GM19240 (cell line): ENCODE measurements at regions not wholly inside any gene's neighbourhood (a gene's known extent, or its start where the extent isn't known, plus 50 kb on each side); places are given as distances from the start of the nearest gene placed in this dataset.
"Not testable (repeated sequence)": the region's sequence is repeated elsewhere in the genome, so short reads cannot be mapped to it uniquely, and the experiment has no call there.

Source experiments
- DNase-seq: peaks from one replicate; pipeline ENCODE4 v3.0.0; 2011; ENCODE audit warnings: low spot score; ENCODE audit not compliant: insufficient read length

DNA sequence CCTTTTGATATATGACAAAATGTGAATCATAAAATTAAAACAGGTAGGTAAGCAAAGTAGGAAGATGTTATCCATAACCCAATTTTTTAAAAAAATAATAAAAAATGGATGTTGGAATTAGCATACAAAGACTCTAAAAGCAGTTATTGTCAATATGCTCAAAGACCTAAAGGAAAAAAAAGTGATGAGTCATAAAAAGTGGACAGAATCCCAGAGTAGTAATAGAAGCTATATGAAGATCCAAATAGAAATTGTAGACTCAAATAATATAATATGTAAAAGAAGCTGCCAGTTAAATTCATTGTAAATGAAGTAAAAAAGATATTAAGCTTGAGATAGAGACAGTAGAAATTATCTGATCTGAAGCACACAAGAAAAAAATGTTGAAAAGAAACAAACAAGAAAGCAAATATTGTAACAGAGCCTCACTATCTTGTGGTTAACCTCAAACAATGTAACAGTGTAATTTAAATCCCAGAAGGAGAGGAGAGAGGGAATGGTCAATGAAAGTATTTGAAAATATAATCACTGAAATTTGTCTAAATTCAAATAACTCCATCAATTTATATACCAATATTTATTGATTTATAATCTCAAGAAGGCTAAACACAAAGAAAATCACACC lies 773.4 kb upstream of the RAG2 start:
- DNase-seq, result no peak

DNA sequence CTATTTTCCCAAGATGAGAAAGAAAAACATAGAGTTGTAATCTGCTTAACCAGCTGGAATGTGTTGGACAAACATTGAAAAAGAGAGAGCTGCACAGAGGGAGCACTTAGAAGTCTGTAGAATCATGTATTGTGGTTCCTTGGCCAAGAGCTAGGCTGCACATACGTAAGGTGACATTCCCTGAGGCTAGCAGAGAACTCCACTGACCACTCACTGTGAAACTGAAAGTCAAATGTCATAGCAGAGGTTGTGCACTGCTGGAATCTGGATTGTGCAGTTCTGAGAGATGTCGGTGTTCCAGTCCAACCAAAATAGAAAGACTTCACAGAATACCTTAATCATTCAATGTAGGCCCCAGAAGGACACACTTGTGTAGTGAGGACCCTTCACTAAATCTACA lies 772.8 kb upstream of the RAG2 start:
- no peak for DNase-seq

DNA sequence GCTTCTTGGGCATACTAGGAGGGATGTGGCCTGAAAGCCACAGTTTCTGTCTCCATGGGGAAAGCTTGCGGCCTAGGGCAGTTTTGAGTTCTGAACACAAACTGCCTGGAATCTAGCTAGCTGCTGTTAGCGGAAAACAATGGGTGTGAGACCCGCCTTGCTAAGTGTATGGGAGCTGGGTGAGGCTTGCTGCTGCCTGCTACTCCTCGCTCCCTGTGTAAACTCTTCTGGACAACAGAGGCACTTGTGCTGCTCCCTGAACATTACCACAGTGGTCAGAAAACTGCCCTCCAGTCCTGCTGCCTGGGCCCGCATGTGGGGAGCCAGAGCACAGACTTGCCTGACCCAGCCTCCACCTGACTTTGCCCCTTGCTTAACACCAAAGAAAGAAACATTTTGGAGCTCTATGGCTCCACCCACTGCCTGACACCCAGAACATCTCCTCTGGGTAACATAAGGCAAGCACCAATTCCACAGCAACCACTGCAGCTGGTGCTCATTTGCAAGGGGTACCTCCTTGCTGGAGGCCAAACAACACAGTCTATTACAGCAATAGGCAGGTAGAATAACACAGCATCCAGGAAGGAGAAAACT lies 766.3 kb upstream of the RAG2 start:
- no peak for DNase-seq

- DNase-seq, result no peak
Measured at GRCh38 chr11:37353192-37353591, 755.2 kb upstream of the RAG2 start.

DNA sequence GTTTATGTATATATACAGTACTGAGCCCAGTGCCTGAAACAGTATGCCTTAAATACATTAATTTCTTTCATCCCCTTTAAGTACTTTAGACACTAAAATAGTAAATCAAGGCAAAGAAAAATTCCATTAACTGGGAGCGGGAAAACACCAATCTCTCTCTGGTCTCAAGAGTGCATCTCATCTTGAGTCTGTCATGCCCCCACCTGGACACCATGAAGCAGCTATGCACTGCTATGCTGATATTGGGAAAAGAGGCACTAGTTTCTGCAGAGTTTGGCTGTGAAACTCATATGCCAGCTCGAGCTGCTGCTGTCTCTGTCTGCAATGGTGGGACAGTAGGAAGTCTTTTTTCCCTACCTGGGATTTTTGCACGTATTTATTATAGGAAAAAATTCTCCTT lies 754.4 kb upstream of the RAG2 start:
- no peak for DNase-seq

GRCh38 chr11:37343290-37343689 lies 745.3 kb upstream of the RAG2 start:
- DNase-seq, result no peak

GRCh38 chr11:37336401-37336800 lies 738.4 kb upstream of the RAG2 start:
- DNase-seq, result no peak

DNA sequence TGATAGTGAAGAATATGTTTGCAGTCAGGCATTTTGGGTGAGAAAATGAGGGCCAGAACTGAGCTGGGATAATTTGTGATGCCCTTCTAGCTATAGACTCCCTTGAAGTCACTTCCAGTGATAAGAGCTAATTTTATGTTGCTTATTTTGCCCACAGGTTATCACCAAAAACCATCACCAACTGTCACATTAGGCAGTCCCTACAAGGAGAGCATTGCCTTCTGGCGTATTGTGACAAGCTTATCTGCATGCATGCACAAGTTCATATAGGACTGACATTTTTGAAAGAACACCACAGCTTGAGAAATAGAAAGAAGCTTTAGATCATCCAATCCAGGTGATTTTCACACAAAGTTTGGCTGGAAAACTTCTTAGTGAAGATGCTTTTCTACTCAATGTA lies 735.3 kb upstream of the RAG2 start:
- no peak for DNase-seq

DNA sequence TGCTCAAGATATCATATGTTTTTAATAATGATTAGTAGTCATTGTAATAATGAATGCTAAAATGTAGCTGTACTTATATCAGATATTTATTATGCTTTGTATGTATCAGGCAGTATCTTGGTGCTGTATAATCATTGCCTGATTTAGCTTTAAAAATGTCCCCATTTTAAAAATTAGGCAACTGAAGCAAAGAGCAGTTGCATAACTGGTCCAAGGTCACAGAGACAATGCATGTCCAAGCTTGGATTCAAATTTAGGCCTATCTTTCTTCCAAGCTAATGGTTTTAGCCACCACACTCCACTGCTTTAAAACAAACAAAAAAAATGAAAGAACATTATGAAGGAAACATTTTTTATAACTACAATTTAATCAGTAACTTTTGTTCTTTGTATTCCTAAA lies 725.8 kb upstream of the RAG2 start:
- DNase-seq, result no peak

DNA sequence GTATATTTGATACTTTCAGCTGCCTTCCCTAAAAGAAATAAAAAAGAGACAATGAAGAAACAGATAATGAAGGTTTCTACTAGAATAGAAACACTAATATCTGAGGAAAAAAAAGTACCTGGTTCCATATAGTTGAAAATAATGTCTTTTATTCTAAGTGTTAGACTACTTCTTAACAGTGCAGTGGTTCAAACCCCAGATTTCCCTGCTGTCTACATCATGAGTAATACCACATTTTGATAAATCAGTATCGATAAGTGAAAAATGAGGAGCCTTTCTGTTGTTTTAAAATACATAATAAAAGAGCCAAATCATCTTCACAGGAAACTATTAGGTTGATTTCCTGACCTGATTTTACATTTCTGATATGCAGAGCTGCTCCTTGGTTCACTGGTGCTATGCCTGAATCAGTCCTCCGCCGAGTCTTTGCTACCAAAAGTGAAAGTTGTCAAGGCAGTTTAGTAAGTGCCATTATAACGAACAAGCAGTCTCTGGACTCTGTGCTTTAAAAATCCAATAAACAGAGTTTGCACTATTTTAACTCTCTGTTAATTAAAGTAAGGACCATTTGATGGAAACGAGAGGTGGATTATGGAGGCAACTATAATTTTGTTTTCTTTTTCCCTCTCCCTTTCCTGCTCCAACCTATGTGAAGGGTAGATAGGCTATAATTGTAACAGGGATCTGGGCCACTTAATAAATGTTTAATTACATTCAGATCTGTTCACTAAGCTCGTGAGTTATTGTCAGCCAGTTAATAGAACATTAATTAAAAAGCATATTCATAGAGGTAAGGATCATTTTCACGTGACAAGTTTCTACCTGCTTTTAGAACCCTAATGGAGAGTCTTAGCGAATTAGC lies 724.5 kb upstream of the RAG2 start:
- no peak for DNase-seq

- no peak for DNase-seq
Measured at GRCh38 chr11:37320921-37321320, 722.9 kb upstream of the RAG2 start.

GRCh38 chr11:37317803-37318202 lies 719.8 kb upstream of the RAG2 start:
- DNase-seq, result no peak

DNA sequence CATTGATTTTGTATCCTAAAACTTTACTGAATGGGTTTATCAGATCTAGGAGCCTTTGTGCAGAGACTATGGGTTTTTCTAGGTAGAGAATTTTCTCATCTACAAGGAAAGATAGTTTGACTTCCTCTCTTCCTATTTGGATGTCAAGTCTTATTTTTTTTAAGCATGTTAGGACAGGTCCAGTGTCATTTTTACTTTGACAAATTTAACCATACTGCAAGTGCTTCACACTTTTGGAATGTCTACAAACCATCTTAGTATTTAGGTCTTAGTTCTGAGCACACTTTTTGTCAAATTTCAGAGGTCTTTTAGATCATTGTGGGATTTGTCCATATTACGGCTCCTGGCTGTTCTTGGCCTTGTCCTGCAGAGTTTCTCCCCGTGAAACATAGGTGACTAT lies 715.2 kb upstream of the RAG2 start:
- DNase-seq, result no peak

GRCh38 chr11:37306563-37306962 lies 708.5 kb upstream of the RAG2 start:
- DNase-seq, result no peak

GRCh38 chr11:37301405-37301804 lies 703.4 kb upstream of the RAG2 start:
- not testable (repeated sequence) for DNase-seq

DNA sequence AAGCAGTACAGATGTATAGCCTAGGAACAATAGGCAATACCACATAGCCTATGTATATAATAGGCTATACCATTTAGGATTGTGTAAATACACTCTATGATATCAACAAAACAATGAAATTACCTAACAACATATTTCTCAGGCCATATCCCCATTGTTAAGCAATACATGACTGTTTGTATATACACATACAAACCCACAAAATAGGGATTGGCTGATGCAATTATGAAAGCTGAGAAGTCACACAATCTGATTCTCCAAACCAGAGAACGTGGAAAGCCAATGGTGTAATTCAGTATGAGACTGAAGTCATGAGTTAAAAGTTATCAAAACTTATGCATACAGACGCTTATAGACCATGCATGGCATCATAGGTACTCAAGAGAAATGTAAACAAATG lies 700.1 kb upstream of the RAG2 start:
- DNase-seq, result no peak

- no peak for DNase-seq
Measured at GRCh38 chr11:37286890-37287289, 688.9 kb upstream of the RAG2 start.

DNA sequence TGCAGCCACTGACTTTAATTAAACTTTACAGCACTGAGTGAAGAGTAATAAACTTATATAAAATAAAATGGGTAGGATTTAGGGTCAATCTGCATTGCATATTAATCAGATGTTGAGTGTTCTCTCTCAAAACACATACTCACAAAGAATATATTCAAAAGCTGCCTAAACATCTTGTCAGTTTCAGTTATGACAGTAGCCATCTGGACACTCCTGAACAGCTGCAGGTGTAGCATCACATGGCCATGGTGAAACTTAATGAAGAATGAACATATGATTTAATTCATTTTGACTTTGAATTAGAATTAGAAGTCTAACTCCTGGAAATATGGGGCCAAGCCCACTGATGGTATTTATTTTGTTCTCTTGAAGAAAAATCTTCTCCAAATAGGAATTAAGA lies 684.3 kb upstream of the RAG2 start:
- DNase-seq, result no peak

- no peak for DNase-seq
Measured at GRCh38 chr11:37280200-37280599, 682.2 kb upstream of the RAG2 start.

DNA sequence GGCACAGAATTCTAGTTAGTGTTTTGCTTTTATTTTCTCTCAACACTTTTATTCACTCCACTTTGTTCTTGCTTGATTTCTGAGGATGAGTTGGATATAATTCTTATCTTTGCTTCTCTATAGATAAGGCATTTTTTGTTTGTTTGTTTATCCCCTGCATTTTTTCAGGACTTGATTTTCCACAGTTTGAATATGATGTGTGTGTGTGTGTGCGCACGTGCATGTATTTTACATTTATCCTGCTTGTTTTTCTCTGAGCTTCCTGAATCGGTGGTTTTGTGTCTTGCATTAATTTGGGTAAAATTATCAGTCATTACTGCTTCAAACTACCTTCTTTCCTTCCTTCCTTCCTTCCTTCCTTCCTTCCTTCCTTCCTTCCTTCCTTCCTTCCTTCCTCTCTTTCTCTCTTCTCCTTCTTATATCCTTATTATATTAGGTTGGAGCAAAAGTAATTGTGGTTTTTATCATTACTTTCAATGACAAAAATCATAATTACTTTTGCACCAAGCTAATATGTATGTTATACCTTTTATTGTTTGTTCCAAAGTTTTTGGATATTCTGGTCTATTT lies 679.9 kb upstream of the RAG2 start:
- DNase-seq, result no peak

DNA sequence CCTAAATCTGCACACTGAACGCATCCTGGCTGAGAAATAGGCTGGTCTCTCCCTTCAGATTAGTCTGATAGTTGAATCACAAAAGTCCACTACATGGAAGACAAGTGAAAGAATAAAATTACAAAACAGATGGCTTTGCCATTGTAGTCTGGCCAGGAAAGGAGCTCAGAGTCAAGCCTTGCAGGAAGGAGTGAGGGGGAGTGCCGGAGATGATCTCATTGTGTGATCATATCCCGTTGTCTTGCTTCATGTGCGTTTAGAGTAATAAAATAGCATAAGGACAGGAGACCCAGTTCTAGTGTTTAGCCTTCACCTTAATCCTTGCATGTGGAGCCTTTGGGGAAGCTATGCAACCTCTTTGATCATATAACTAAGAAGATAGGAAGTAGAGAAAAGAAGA lies 666.7 kb upstream of the RAG2 start:
- no peak for DNase-seq

DNA sequence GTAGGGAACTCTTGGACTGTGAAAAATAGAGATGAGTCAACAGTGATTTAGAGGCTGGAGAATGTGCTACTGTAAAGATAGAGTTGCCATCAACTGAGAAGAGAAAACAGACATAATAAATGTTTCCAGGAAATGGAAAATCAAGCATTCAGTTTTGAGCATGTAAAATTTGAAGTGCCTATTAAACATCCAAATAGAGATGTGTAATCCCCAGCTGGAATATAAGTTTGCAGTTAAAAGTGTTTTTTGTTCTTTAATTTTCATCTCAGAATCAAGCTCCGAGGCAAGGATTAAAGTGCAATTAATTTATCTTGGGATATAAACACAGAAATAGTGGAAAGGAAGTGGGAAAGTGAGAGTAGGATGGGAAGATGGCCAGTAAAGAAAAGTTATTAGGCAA lies 666.0 kb upstream of the RAG2 start:
- DNase-seq, result no peak
